ENCODE measurements at regions not wholly inside any gene's neighbourhood (a gene's known extent, or its start where the extent isn't known, plus 50 kb on each side); places are given as distances from the start of the nearest gene placed in this dataset.

DNA sequence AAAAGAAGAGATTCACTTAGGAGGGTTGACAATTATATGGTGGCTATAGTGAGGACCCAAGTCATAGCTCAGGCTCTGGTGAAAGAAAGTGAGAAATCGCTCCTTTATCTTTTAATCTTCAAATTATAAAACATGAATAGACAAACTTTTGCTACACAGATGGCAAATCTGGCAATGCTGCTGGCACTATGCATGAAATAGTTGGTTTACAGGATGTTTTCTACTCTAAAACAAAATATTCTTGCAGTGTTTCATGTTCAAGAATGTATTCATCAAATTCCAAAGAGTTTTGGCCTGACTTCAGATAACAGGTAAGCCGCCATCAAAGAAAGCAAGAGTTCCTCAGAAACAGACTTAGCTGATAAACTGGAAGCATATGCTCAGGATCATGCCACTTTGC is 801.2 kb downstream of the C4orf33 start:
- no peak for DNase-seq (ENCODE audit: low spot score)

DNA sequence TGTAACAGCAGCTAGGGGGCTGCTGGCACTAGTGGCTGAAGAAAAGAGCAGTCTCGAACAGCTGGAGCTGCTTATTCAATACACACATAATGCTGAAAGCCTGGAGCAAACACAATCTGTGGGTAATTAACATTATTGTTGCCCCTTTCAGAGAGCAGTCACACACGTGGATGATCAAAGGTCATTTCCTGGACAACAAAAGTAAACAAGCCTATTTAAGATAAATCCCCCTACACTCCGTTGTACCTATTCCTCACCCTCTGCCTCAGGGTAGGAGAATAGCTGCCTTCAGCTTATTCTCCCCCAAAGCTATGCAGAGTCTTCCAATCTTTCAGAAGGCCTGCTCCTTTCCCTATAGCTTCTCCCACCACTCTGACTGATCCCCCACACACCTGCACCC is 803.9 kb downstream of the C4orf33 start:
- DNase-seq (ENCODE audit: low spot score) = no peak

DNA sequence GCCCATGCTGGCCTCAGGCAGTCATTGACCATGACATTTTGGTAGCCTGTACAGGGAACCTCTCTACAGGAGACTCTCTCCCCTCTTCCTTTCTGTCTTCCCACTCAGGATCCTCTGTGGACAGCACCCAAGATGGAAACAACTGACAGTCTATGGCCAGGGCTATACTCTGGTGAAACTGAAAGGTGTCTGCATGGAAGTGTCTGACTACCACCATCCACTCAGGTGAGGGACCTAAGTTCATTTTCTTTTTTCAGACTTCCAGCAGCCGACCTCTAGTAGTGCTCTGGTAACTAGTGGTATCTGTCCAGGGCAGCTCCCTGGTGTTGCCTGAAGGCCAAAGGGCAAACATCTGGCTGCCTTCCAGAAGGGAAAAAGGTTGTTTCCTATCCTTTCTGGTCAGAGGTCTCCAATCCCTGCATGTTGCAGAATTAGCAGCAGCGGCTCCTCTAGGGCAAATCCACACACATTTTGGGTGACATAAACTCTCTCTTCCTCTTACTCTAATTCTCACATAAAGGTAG is 804.5 kb downstream of the C4orf33 start:
- no peak for DNase-seq (ENCODE audit: low spot score)

DNA sequence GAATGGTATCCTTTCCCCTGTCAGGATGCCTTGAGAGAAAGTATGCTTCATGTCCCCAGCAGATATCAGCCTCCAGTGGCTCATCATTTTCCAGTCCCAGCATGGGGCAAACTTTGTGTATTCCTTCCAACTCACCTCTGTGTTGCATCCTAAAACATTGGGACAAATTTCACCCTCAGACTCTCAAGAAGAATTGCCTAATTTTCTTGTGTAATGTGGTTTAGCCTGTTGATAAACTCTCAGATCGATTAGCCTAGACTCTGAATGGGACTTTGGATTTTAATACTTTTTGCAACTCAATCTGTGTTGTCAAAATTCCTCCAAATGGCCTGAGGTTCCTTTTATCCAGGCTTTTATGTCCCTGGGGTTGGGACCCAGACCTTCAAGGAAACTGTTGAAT is 805.3 kb downstream of the C4orf33 start:
- no peak for DNase-seq (ENCODE audit: low spot score)

DNA sequence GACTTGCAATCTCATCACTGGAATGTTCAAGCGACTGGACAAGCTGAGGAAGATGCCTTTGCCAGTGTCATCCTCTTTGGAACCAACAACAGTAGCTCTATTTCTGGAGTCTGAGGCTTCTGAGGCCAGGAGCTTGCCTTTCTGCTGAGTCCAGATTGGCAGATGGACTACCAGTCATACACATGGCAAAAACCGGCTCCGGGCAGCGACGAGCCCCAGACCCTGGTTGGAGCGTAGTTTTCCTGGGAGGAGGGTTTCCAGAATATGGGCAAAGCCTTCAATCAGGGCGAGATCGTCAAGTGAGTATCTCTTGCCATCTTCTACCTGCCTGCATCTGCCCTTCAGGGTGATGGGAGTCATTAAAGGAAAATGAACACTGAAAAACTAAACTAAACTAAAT is 807.9 kb downstream of the C4orf33 start:
- DNase-seq (ENCODE audit: low spot score) = no peak

DNA sequence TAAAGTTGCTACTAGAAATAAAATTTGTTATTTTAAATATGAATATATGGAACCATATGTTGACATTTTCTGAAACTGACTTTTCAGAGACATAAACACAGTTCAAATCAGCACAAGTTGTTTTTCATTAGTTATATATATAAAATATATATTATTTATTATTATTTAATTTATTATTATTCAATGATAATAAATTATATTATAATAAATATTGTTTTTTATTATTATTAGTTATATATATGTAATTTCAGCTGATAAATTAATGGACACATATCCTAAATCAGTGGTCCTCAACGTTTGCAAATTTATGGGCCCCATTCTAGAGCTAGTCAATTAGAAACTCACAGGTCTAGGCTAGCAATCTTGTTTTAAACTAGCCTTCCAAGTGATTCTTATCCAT is 809.3 kb downstream of the C4orf33 start:
- DNase-seq (ENCODE audit: low spot score) = no peak

DNA sequence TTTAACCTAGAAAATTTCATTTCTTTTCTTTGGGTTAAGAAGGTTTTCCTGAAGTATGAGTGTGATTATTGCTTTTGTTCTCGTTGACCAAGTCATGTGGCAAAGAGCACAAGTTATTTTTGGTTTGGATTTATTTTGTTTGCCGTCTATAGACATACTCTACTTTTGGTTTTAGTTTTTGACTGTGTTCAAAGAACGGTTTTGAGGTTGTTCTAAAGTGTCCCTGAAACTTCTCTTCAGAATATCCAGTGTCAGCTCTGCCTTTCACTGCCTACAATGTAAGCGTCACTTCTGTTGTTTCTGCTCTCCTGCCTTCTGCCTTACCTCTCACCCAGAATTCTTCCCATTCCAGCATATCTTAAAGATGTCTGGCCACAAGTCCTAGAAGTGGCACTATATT is 812.2 kb downstream of the C4orf33 start:
- DNase-seq (ENCODE audit: low spot score) = no peak

DNA sequence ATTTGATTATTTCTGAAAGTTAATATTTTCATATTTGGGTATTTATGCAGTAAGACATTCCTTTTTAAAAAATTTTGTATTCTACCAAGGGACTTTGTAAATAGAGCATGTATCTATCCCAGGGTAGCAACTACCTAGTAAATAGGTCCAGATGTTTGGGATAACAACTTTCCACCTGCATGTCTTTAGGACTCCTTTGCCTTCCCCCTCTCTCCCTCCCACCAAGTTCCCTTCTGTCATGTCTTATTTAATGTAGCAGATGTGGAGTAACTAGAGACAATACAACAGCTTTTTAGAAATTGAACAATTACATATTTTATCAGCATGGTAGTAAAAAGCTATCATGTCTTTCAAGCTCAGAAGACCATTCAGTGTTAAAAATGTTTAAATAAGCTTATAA is 821.0 kb downstream of the C4orf33 start:
- no peak for DNase-seq (ENCODE audit: low spot score)

DNA sequence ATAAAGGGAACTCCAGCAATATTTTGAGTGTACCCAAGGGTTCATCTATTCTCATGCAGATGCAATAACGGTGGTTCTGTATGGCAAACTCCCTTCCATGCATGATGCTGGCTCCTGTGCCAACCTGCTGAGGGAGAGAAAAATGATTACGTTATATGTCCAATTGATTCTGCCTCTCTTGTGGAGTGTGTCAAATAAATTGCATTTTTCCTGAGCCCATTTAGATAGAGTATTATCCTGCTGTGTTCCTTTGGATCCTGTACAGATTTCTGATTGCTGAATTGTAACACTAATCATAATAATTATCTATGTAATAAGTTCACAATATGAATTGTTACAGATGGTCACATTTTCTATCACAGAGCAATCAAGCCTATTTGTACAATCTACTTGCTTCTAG is 821.7 kb downstream of the C4orf33 start:
- no peak for DNase-seq (ENCODE audit: low spot score)

DNA sequence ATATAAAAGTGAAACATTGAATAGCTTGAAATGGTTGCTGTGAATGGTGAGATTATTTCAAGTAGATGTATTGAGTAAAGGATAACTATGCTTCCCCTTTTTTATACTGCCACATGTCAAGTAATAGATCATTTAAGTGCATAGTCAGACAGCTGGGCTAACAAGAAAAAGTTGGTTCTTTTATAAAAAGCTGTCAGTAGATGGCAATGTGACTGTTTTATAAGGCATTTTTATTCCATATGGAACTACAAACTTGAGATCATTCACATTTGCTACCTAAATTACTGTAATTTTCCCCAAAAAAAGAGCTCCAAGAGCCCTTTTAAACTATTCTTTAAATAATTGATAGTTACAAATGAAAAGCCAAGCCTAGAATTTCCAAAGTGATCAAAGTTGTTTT is 831.0 kb downstream of the C4orf33 start:
- DNase-seq (ENCODE audit: low spot score) = no peak

DNA sequence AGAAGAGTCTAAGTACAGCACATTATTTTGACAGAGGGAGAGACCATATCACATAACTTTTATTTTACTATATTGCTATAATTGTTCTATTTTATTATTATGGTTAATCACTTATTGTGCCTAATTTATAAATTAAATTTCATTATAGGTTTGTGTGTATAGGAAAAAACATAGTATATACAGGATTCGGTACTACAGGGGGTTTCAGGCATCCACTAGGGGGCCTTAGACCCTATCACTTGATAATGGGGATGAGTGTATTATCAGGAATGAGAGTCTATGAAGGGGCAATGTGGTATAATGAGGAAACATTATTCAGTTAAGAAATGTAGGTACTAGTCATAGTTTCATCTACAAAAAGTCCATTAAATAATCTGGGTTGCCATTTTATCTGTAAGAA is 833.1 kb downstream of the C4orf33 start:
- DNase-seq (ENCODE audit: low spot score) = no peak

DNA sequence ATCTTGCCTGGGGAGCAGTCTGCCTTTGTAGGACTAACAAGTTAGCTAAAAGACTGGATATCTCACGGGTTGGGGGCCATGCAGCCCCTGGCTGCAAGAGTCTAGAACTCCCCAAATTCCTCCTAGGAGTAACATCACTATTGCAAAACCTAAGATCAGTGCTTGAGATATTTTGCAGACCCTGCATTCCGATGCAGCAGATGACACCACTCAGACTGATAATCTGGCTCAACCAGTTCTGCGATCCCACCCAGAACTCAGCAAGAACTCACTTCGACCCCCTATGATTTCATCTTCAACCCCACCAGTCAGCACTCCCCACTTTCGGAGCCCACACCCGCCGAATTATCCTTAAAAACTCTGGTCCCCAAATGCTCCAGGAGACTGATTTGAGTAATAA is 834.0 kb downstream of the C4orf33 start:
- no peak for DNase-seq (ENCODE audit: low spot score)

DNA sequence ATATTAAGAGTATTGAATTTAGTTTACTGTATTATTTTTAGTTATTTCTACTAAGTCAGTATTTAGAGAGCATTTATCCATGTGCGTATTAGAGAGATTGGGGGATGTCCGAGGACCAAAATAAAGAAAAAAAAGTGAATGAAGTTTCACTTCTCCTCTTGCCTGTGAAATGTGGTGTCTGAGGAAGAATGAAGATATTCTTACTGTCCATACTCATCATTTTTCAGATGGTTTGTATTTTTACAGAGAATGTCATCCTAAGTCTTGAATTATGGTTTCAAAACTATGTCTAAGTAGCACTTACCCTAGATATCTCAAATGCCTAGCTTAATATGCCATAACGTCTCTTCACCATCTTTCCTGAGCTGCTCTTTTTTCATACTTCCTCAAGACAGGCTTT is 854.3 kb downstream of the C4orf33 start:
- no peak for DNase-seq (ENCODE audit: low spot score)

DNA sequence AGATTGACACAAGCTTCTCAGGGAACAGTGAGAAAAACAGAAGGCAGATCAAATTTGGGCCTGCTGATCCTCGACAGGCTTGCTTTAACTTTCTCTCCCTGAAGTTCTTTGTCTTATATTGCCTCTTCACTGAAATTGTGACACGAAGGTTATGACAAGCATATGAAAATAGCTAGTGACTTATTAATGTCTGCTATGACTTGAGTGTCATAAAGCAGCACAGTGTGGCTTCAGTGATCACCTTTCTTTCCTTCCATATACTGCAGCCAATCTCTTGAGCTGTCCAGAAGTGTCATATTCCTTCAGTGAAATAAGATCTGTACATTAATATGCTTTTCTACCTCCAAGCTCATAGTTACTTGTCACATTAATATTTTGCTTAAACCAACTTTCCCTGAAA is 870.2 kb downstream of the C4orf33 start:
- no peak for DNase-seq (ENCODE audit: low spot score)

DNA sequence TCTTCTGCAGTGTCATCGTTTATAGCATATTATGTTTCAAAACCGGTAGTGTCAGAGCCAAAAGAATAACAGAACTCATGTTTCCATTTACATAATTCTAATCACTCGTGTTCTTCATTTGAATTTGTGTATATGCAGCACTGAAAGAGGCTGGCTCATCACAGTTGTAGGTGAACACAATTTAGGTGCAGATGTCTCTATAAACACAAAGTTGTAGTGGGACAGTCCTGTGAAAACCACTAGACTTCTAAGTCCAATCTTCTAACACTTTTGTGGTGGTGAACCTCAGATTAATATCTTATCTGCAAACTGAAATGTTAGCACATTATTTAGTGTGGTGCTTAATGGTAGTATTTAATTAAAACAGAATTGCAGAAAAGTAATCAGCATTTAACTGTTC is 872.4 kb downstream of the C4orf33 start:
- no peak for DNase-seq (ENCODE audit: low spot score)

DNA sequence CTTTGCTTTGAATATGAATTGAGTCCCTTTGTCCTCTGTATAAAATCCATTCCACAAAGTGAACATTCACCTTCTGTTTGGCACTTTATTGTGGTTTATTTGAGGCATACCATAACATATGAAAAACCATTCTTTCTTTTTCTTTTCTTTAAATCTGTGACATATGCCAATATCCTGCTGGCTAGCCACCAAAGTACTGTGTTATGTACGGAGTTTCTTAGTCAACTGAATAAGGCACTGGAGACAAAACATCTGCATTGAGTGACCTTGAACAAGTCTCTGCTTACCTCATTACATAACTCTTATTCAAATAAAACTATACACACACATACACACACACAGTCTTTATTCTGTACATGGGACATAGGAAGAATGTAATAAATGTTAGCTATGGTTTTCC is 872.8 kb downstream of the C4orf33 start:
- no peak for DNase-seq (ENCODE audit: low spot score)

DNA sequence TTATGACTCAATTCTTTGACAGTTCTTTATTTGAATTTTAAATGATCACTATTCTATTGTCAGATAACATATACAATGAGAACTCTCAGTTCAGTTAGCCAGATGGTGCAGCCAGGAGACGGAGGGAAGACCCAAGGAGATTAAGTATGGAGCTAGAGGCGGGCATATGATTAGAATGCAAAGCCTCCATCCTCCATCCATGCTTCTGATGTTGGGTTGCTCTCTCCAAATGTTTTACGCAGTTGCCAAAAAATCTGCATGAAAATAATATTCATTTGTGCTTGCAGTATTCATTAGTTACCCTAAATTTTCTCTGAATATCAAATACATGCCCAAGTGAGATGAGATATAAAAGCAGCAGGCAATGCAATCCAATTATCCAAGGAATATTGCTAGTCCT is 874.8 kb downstream of the C4orf33 start:
- no peak for DNase-seq (ENCODE audit: low spot score)

DNA sequence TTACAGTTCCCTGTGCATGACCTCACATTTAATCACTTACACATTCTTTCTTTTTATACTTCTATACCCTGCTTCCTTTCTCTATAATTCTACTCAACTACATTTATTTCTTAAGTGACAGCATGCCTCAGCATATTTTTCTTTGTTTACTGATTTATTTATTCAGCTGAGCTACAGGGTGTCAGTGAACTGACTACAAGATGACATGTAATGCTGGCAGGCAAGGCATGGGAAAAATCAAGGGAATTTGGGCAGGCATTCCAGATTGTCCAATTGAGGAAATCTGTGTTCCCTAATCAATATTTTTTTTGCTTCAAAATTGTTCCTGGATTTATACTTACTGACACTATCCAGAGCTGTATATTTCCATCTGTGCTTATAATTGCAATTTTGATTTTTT is 875.5 kb downstream of the C4orf33 start:
- no peak for DNase-seq (ENCODE audit: low spot score)

DNA sequence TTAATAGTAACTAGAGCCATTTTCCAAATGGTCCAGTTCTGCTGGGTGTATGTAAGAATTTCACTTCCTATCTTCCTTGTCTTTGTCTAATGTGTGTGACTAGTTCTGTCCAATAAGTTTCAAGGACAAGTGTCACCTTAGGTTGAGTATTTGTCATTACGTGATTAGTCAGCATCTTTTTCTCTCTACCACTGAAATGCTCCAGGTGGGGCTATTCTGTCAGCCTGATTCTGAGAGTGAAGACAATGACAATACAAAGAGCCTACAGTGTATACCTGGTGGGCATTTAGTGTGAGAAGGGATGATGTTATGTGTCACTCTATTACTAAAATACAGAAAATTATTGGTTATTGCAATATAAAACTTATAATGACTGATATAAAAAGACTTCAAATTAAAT is 876.3 kb downstream of the C4orf33 start:
- no peak for DNase-seq (ENCODE audit: low spot score)

DNA sequence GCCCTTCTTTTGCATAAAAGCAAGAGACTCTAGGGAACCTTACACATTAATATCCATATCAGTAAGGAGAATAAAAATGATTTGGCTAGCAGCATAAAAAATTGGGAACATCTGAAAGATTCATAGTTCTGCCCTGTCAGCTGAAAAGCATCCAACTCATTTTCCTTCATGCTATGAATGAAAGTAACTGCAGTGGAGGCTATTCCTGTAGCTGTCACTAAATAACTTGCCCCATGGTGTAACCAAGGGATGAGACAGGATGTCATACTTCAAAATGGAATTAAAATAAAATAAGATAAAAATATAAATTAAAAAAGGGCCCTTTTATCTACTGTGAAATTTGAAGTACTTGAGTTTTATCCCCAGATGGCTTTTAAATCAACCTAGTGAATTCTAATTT is 878.8 kb downstream of the C4orf33 start:
- DNase-seq (ENCODE audit: low spot score) = no peak

DNA sequence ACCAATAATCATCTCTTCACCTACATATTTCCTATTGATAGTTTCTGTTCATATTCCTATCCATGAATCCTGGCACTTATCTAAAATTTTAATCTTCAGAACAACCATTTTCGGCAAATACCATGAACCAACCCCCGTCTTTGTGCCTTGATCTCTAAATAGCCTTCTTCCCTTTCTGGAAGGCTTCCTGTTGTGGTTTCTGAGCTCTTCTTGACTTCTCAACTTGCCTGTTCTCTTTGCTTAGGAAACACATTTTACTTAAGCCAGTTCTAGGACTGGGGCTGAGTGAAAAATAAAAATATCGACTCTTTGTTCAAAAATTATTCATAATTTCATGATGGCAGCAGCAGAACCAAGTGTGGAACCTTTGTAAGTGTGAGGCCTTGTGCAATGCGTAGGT is 882.4 kb downstream of the C4orf33 start:
- DNase-seq (ENCODE audit: low spot score) = no peak

DNA sequence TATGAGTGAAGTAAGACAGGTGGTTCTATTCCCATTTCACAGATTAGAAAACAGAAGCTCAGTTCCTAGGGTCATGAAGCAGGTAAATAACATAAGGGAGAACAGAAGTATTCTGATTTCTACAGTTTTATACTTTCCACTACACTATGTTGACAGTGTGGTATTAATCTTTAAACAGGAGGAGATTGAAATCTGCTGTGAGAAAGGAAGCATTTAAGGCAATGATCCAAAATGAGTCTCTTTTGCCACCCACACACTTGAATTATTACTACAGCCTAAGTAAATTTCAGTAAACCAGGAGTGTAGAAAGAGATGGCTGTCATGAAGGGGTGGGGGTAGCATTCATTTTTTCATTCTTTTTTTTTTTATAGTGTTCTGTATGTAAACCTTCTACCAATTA is 893.0 kb downstream of the C4orf33 start:
- DNase-seq (ENCODE audit: low spot score) = no peak

DNA sequence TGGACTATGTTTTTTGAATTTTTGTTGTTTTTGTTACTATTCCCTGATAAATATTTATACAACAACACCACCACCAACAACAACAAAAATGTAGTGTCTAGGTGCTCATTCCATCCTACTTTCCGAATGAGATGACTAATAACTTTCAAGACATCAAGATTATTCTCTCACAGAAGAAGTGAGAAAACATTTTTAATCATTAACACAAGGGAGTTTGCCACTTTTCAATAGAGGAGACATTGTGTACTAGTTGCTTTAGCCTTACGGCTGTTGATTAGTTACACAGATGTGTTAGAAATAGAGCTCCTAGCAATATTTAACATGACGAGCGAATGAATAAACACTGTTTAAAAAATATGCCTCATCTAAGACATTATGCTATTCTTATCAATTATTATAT is 898.8 kb downstream of the C4orf33 start:
- no peak for DNase-seq (ENCODE audit: low spot score)

DNA sequence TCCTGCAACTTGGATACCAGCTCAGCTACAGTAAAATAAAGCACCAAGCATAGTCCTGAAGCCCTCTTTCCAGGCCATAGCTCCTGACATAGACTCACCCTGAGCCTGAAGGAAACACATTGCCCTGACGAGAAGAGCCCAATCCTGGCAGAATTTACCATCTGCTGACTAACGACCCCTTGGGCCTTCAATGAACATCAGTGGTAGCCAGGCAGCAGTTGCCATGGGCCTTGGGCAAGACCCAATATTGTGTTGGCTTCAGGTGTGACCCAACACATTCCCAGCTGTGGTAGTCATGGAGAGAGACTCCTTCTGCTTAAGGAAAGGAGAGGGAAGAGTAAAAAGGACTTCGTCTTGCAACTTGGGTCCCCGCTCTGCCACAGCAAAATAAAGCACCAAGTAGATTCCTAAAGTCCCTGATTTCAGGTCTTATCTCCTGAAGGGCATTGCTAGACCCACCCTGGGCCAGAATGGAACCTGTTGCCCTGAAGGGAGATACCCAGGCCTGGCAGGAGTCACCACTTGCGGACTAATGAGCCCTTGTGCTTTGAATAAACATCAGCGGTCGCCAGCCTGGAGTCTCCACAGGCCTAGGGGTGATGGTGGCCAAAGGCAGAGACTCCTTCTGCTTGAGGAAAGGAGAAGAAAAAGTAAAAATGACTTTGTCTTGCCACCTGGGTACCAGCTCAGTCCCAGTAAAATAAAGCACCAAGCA is 902.6 kb downstream of the C4orf33 start:
- DNase-seq (ENCODE audit: low spot score) = no peak

DNA sequence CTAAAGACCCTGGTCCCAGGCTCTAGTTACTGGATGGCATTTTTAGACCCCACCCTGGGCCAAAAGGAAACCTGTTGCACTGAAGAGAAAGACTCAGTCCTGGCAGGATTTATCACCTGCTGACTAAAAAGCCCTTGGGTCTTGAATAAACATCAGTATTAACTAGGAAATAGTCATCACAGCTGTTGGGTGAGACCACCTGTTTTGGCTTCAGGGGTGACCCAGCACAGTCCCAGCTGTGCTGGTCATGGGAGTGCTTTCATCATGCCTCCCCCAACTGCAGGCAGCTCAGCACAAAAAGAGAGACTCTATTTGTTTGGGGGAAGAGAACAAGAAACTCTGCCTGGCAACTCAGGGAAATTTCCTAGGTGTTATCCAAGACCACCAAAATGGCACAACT is 903.2 kb downstream of the C4orf33 start:
- no peak for DNase-seq (ENCODE audit: low spot score)
